Mammary epithelial cell (primary cell): ENCODE measurements at regions not wholly inside any gene's neighbourhood (a gene's known extent, or its start where the extent isn't known, plus 50 kb on each side); places are given as distances from the start of the nearest gene placed in this dataset.

Experiments
- CTCF ChIP-seq, 2 donors: IDR thresholded peaks in 1 of 2; conservative IDR thresholded peaks in 1 of 2; 2 replicates each; pipeline ENCODE4 v1.5.1; 2011 to 2012; ENCODE audit warnings: inconsistent platforms in 2 of 2, low read length in 2 of 2, mild to moderate bottlenecking in 2 of 2, control low read depth in 1 of 2, low read depth in 1 of 2; ENCODE audit not compliant: insufficient read depth in 1 of 2; ENCODE audit errors: extremely low read depth in 1 of 2
- EZH2 ChIP-seq: IDR thresholded peaks from 2 replicates; pipeline ENCODE4 v1.6.1; 2012; ENCODE audit warnings: low read length, inconsistent platforms, borderline replicate concordance

- TF ChIP-seq CTCF (conservative IDR thresholded peaks at IDR 0.05 in 1 of 2, IDR thresholded peaks at IDR 0.05 in 1 of 2; ENCODE audit: extremely low read depth in 1 of 2, insufficient read depth in 1 of 2, low read depth in 1 of 2, low read length in 2 of 2) = no peak
- TF ChIP-seq EZH2 = no peak
Observed at GRCh38 chr5:110342683-110343082, 383.8 kb downstream of the TMEM232 start.
